CD4-positive, alpha-beta memory T cell (primary cell): ENCODE measurements at regions not wholly inside any gene's neighbourhood (a gene's known extent, or its start where the extent isn't known, plus 50 kb on each side); places are given as distances from the start of the nearest gene placed in this dataset.

Source experiments
- CTCF ChIA-PET: fragments of 350-600 bp; sonication (Branson Sonifier 250); formaldehyde crosslinking; loops from one replicate; lab custom pipeline; 2021; ENCODE audit warnings: inconsistent platforms; ENCODE audit not compliant: partially characterized antibody; lab: Charles Lee
- POLR2A ChIA-PET: fragments of 350-600 bp; sonication (Branson Sonifier 250); formaldehyde crosslinking; loops from one replicate; lab custom pipeline; 2021; ENCODE audit not compliant: partially characterized antibody; lab: Charles Lee
- DNase-seq, 5 donors: peaks; one replicate each; pipeline versions ENCODE4 v3.0.0 to v3.0.0-alpha.2; 2020 to 2022; ENCODE audit warnings: mixed read lengths in 1 of 5
- H3K27ac ChIP-seq: one replicate; pipeline ENCODE4 v1.7.0; 2013; ENCODE audit warnings: low read depth, low read length
- H3K27me3 ChIP-seq: 2 replicates; pipeline ENCODE4 v1.7.0; 2013; ENCODE audit warnings: mild to moderate bottlenecking, low read length, moderate library complexity; ENCODE audit not compliant: insufficient read depth
- H3K36me3 ChIP-seq: 2 replicates; pipeline ENCODE4 v1.7.0; 2013; ENCODE audit warnings: mild to moderate bottlenecking, low read length, moderate library complexity; ENCODE audit not compliant: insufficient read depth
- H3K4me1 ChIP-seq: 2 replicates; pipeline ENCODE4 v1.7.0; 2013; ENCODE audit warnings: mild to moderate bottlenecking, low read length, moderate library complexity; ENCODE audit not compliant: insufficient read depth
- H3K4me3 ChIP-seq, 2 donors: one replicate each; pipeline ENCODE4 v1.7.0; 2013; ENCODE audit warnings: low read length in 2 of 2, mild to moderate bottlenecking in 1 of 2
- H3K9me3 ChIP-seq, 2 donors: one replicate each; pipeline ENCODE4 v1.7.0; 2013; ENCODE audit warnings: low read length in 2 of 2, control low read depth in 1 of 2; ENCODE audit not compliant: control insufficient read depth in 1 of 2
- H3K27ac Mint-ChIP-seq, 7 donors: one replicate each; pipeline ENCODE4 v1.8.0; 2020 to 2021; ENCODE audit warnings: mixed read lengths in 7 of 7, mild to moderate bottlenecking in 6 of 7, inconsistent platforms in 3 of 7, moderate library complexity in 3 of 7
- H3K27me3 Mint-ChIP-seq, 2 donors: one replicate each; pipeline ENCODE4 v1.8.0; 2020 to 2021; ENCODE audit warnings: mixed read lengths in 2 of 2
- H3K36me3 Mint-ChIP-seq, 2 donors: one replicate each; pipeline ENCODE4 v1.8.0; 2020 to 2021; ENCODE audit warnings: mixed read lengths in 2 of 2, inconsistent platforms in 1 of 2, mild to moderate bottlenecking in 1 of 2
- H3K4me1 Mint-ChIP-seq, 4 donors: one replicate each; pipeline ENCODE4 v1.8.0; 2020 to 2021; ENCODE audit warnings: mixed read lengths in 4 of 4, mild to moderate bottlenecking in 1 of 4
- H3K4me3 Mint-ChIP-seq, 8 donors: one replicate each; pipeline ENCODE4 v1.8.0; 2020 to 2021; ENCODE audit warnings: mixed read lengths in 8 of 8, mild to moderate bottlenecking in 7 of 8, moderate library complexity in 6 of 8, inconsistent platforms in 3 of 8
- H3K9me3 Mint-ChIP-seq, 8 donors: one replicate each; pipeline ENCODE4 v1.8.0; 2020 to 2021; ENCODE audit warnings: mixed read lengths in 8 of 8, mild to moderate bottlenecking in 5 of 8, inconsistent platforms in 3 of 8, moderate library complexity in 1 of 8
- intact Hi-C: fragments of 100-400 bp; cut with micrococcal nuclease; formaldehyde crosslinking; loops from one replicate; pipeline ENCODE4 v1.15.1; 2023

GRCh38 chr2:120978359-120979050, 242.8 kb downstream of the GLI2 start:
- Histone ChIP-seq H3K27ac (no peak overlapping the region), H3K4me3 (no peak overlapping the region), H3K27me3 (no peaks in the 10 kb centered on the region), H3K4me1 (no peaks in the 10 kb centered on the region), H3K36me3 (no peaks in the 10 kb centered on the region), H3K9me3 (no peaks in the 10 kb centered on the region)
- Mint-ChIP-seq H3K36me3 (no peaks in the 10 kb centered on the region), H3K4me3 (no peak overlapping the region), H3K9me3 (peaks cover 0 to 1% (median 0%) of the 10 kb centered on the region in 8 donors), H3K27me3 (peaks cover 0 to 2% of the 10 kb centered on the region in 2 donors), H3K4me1 (no peaks in the 10 kb centered on the region), H3K27ac (no peak overlapping the region)
- CTCF ChIA-PET: no interaction called here
- no peak for DNase-seq
- intact Hi-C loops: no loop called here
- POLR2A ChIA-PET: no interaction called here

- Histone ChIP-seq H3K9me3 (no peaks in the 10 kb centered on the region), H3K4me1 (no peaks in the 10 kb centered on the region), H3K27ac (no peak overlapping the region), H3K4me3 (no peak overlapping the region), H3K36me3 (no peaks in the 10 kb centered on the region), H3K27me3 (no peaks in the 10 kb centered on the region)
- CTCF ChIA-PET: no interaction called here
- H3K36me3 Mint-ChIP-seq: no peaks in the 10 kb centered on the region
- no peak overlapping the region for H3K27ac Mint-ChIP-seq
- H3K27me3 Mint-ChIP-seq: peaks cover 0 to 2% of the 10 kb centered on the region in 2 donors
- H3K4me3 Mint-ChIP-seq: no peak overlapping the region
- DNase-seq: no peak
- H3K4me1 Mint-ChIP-seq: no peaks in the 10 kb centered on the region
- H3K9me3 Mint-ChIP-seq: peaks cover 0 to 1% (median 0%) of the 10 kb centered on the region in 8 donors
- intact Hi-C loops: no loop called here
- POLR2A ChIA-PET: no interaction called here
Measured at GRCh38 chr2:120979398-120979797, 243.7 kb downstream of the GLI2 start.

- H3K9me3 Mint-ChIP-seq: peaks cover 0 to 1% (median 0%) of the 10 kb centered on the region in 8 donors
- Histone ChIP-seq H3K27me3 (no peaks in the 10 kb centered on the region), H3K36me3 (no peaks in the 10 kb centered on the region), H3K9me3 (no peaks in the 10 kb centered on the region), H3K27ac (no peak overlapping the region), H3K4me3 (no peak overlapping the region), H3K4me1 (no peaks in the 10 kb centered on the region)
- H3K4me3 Mint-ChIP-seq: no peak overlapping the region
- H3K36me3 Mint-ChIP-seq: no peaks in the 10 kb centered on the region
- DNase-seq: no peak
- H3K27ac Mint-ChIP-seq: no peak overlapping the region
- H3K27me3 Mint-ChIP-seq: peaks cover 0 to 2% of the 10 kb centered on the region in 2 donors
- intact Hi-C loops: no loop called here
- H3K4me1 Mint-ChIP-seq: no peaks in the 10 kb centered on the region
- ChIA-PET CTCF (no interaction called here), POLR2A (no interaction called here)
Measured at GRCh38 chr2:120979921-120980320, 244.3 kb downstream of the GLI2 start.

GRCh38 chr2:120981443-120981842, 245.8 kb downstream of the GLI2 start:
- H3K27ac ChIP-seq: no peak overlapping the region
- Mint-ChIP-seq H3K27ac (no peak overlapping the region), H3K9me3 (peaks cover 0 to 1% (median 0%) of the 10 kb centered on the region in 8 donors), H3K4me3 (peak overlapping the region in 1 of 8 donors; percentile 8), H3K36me3 (no peaks in the 10 kb centered on the region), H3K27me3 (peaks cover 0 to 2% of the 10 kb centered on the region in 2 donors), H3K4me1 (no peaks in the 10 kb centered on the region)
- no peaks in the 10 kb centered on the region for H3K36me3 ChIP-seq
- ChIA-PET CTCF (no interaction called here), POLR2A (no interaction called here)
- H3K4me3 ChIP-seq: no peak overlapping the region
- intact Hi-C loops: no loop called here
- no peaks in the 10 kb centered on the region for H3K9me3 ChIP-seq
- no peak for DNase-seq
- H3K27me3 ChIP-seq: no peaks in the 10 kb centered on the region
- no peaks in the 10 kb centered on the region for H3K4me1 ChIP-seq

- intact Hi-C loops: no loop called here
- POLR2A ChIA-PET: no interaction called here
- Histone ChIP-seq H3K9me3 (no peaks in the 10 kb centered on the region), H3K4me3 (no peak overlapping the region), H3K27ac (no peak overlapping the region), H3K36me3 (no peaks in the 10 kb centered on the region), H3K4me1 (no peaks in the 10 kb centered on the region), H3K27me3 (no peaks in the 10 kb centered on the region)
- H3K4me3 Mint-ChIP-seq: no peak overlapping the region
- no peak overlapping the region for H3K27ac Mint-ChIP-seq
- CTCF ChIA-PET: no interaction called here
- peaks cover 0 to 2% of the 10 kb centered on the region in 2 donors for H3K27me3 Mint-ChIP-seq
- H3K4me1 Mint-ChIP-seq: no peaks in the 10 kb centered on the region
- H3K36me3 Mint-ChIP-seq: no peaks in the 10 kb centered on the region
- peaks cover 0 to 7% (median 0%) of the 10 kb centered on the region in 8 donors for H3K9me3 Mint-ChIP-seq
- DNase-seq: no peak
Measured at GRCh38 chr2:120982598-120982997, 246.9 kb downstream of the GLI2 start.

- H3K27me3 Mint-ChIP-seq: peaks cover 0 to 2% of the 10 kb centered on the region in 2 donors
- no peaks in the 10 kb centered on the region for H3K36me3 ChIP-seq
- POLR2A ChIA-PET: no interaction called here
- H3K4me3 ChIP-seq: no peak overlapping the region
- H3K4me1 ChIP-seq: no peaks in the 10 kb centered on the region
- intact Hi-C loops: no loop called here
- no peak for DNase-seq
- no peaks in the 10 kb centered on the region for H3K27me3 ChIP-seq
- H3K27ac Mint-ChIP-seq: no peak overlapping the region
- CTCF ChIA-PET: no interaction called here
- no peaks in the 10 kb centered on the region for H3K4me1 Mint-ChIP-seq
- no peaks in the 10 kb centered on the region for H3K36me3 Mint-ChIP-seq
- H3K9me3 ChIP-seq: no peaks in the 10 kb centered on the region
- H3K27ac ChIP-seq: no peak overlapping the region
- no peak overlapping the region for H3K4me3 Mint-ChIP-seq
- peaks cover 0 to 8% (median 0%) of the 10 kb centered on the region in 8 donors for H3K9me3 Mint-ChIP-seq
Measured at GRCh38 chr2:120983344-120983743, 247.7 kb downstream of the GLI2 start.

GRCh38 chr2:120984046-120984445, 248.4 kb downstream of the GLI2 start:
- peak overlapping the region in 1 of 7 donors; percentile 73 for H3K27ac Mint-ChIP-seq
- ChIA-PET POLR2A (no interaction called here), CTCF (no interaction called here)
- peaks cover 0 to 8% (median 0%) of the 10 kb centered on the region in 8 donors for H3K9me3 Mint-ChIP-seq
- no peaks in the 10 kb centered on the region for H3K27me3 ChIP-seq
- no peaks in the 10 kb centered on the region for H3K36me3 Mint-ChIP-seq
- H3K4me3 ChIP-seq: no peak overlapping the region
- H3K36me3 ChIP-seq: no peaks in the 10 kb centered on the region
- no peaks in the 10 kb centered on the region for H3K4me1 ChIP-seq
- peaks cover 0 to 2% of the 10 kb centered on the region in 2 donors for H3K27me3 Mint-ChIP-seq
- intact Hi-C loops: no loop called here
- H3K9me3 ChIP-seq: no peaks in the 10 kb centered on the region
- no peak overlapping the region for H3K4me3 Mint-ChIP-seq
- no peak for DNase-seq
- H3K27ac ChIP-seq: no peak overlapping the region
- H3K4me1 Mint-ChIP-seq: no peaks in the 10 kb centered on the region
